ENCODE measurements at regions not wholly inside any gene's neighbourhood (a gene's known extent, or its start where the extent isn't known, plus 50 kb on each side); places are given as distances from the start of the nearest gene placed in this dataset.
"Not testable (repeated sequence)": the region's sequence is repeated elsewhere in the genome, so short reads cannot be mapped to it uniquely, and the experiment has no call there.

DNA sequence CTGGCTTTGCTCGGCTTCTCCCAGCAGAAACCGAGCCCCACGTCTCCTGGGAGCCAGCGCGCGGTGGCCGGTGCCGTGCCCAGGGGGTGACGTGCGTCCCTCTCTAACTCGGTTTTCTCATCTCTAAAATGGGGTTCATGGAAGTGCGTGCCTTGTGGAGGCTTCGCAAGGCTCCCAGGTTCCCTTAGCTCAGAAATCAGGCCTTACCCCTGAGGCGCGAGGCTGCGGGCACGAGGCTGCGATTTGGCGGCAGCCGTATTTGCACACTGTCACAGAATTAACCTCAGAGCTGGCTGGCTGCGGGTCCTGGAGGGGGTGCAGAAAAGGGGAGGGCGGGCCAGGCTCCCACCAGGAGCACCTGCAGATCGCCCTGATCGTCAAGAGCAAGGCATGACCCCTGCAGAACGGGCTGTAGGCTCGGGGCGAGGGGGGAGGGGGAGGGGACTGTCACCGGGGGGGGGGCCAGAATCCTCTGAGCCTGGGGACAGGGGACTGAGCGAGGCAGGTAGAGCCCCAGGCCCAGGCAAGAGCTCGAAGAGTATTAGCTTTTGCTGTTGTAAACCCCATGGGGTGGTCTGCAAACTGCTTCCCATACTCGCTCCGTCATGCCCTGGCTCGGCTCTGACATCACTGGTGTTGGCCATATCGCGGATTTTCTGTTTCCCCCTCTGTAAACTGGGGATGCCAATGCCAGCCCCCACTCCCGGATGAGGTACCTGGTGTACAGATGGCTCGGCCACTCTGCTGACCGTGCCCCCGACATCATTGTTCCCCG lies 62.2 kb downstream of the CCNE1 start:
- H3K36me3 ChIP-seq: no peaks in the 10 kb centered on the region
- TF ChIP-seq Cebpa-rat (IDR thresholded peaks at IDR 0.05): no peak
- H4K20me1 ChIP-seq: no peaks in the 10 kb centered on the region
- peak overlapping the region; percentile 73 for H3K9ac ChIP-seq
- peak overlapping the region; percentile 80 for H3K4me2 ChIP-seq
- peak overlapping the region; percentile 61; the same call in 1 of the 2 replicates for H3K27ac ChIP-seq
- H3K27me3 ChIP-seq: peaks cover 16% of the 10 kb centered on the region
- no peaks in the 10 kb centered on the region for H3K9me3 ChIP-seq
- H3K4me1 ChIP-seq: peaks cover 27% of the 10 kb centered on the region
- peak overlapping the region; percentile 67 for H3K4me3 ChIP-seq

DNA sequence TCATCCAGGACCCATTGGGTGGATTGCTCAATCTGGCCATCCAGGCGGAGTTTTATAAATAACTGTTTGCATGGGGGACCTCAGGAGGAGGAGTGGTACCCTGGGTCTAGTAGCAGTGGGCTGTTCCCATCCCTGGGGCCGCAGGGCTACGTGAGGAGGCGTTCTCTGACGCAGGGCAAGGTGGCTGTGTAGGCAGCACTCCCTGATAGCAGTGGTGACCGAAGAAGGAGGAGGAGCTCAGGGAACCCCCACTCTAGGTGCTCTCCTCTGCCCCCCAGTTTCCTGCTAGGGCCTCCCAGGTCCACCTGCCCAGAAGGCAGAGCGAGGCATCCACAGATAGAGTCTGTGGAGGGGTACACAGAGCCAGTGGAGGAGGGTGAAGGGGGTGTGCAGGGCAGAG lies 64.1 kb downstream of the CCNE1 start:
- Histone ChIP-seq H3K27me3 (peaks cover 16% of the 10 kb centered on the region), H3K4me3 (no peak overlapping the region), H3K36me3 (no peaks in the 10 kb centered on the region), H3K4me1 (peaks cover 46% of the 10 kb centered on the region), H3K9ac (peak overlapping the region; percentile 23), H3K9me3 (no peaks in the 10 kb centered on the region), H3K4me2 (peak overlapping the region; percentile 72), H3K27ac (peak overlapping the region; percentile 20; the same call in 1 of the 2 replicates), H4K20me1 (no peaks in the 10 kb centered on the region)
- no peak for TF ChIP-seq Cebpa-rat (IDR thresholded peaks at IDR 0.05)

DNA sequence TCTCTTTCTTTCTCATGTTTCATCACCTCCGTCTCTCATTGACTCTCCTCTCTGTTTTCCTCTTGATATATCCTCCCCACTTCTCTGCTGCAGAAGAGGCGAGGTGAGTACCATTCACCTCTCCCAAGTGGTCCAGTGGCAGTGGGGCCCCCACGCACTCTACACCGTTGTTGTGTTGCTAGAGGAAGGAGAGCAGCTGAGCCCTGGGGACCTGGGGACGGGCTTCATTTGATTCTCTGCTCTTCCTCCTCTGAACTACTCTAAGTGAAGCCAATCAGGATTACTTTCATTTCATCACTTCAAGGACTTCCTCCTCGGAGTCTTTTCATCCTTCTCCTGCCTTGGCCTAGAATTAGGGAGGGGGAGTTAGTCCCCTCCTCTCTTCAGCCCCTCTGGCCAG lies 64.6 kb downstream of the CCNE1 start:
- H3K9me3 ChIP-seq: no peaks in the 10 kb centered on the region
- H3K4me1 ChIP-seq: peaks cover 51% of the 10 kb centered on the region
- H3K36me3 ChIP-seq: no peaks in the 10 kb centered on the region
- H3K27me3 ChIP-seq: peaks cover 16% of the 10 kb centered on the region
- H4K20me1 ChIP-seq: no peaks in the 10 kb centered on the region
- peak overlapping the region; percentile 20; the same call in 1 of the 2 replicates for H3K27ac ChIP-seq
- peak overlapping the region; percentile 72 for H3K4me2 ChIP-seq
- TF ChIP-seq Cebpa-rat (IDR thresholded peaks at IDR 0.05): no peak
- H3K9ac ChIP-seq: peak overlapping the region; percentile 23
- no peak overlapping the region for H3K4me3 ChIP-seq

DNA sequence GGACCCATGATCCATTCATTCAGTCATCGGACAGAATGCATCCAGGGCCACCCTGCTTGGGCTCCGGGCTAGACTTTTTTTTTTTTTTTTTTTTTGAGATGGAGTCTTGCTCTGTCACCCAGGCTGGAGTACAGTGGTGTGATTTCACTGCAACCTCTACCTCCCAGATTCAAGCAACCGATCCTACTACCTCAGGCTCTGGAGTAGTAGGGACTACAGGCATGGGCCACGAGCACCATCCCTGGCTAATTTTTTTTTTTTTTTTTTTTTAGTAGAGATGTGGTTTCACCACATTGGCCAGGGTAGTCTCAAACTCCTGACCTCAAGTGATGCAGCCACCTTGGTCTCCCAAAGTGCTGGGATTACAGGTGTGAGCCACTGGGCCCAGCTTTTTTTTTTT lies 65.1 kb downstream of the CCNE1 start:
- Histone ChIP-seq H3K4me2 (peak overlapping the region; percentile 72), H3K27ac (peak overlapping the region; percentile 20; the same call in 1 of the 2 replicates), H3K4me1 (peaks cover 56% of the 10 kb centered on the region), H3K27me3 (peaks cover 12% of the 10 kb centered on the region)
- not testable (repeated sequence) for H3K9ac ChIP-seq, H3K4me3 ChIP-seq, H4K20me1 ChIP-seq, H3K9me3 ChIP-seq, H3K36me3 ChIP-seq

DNA sequence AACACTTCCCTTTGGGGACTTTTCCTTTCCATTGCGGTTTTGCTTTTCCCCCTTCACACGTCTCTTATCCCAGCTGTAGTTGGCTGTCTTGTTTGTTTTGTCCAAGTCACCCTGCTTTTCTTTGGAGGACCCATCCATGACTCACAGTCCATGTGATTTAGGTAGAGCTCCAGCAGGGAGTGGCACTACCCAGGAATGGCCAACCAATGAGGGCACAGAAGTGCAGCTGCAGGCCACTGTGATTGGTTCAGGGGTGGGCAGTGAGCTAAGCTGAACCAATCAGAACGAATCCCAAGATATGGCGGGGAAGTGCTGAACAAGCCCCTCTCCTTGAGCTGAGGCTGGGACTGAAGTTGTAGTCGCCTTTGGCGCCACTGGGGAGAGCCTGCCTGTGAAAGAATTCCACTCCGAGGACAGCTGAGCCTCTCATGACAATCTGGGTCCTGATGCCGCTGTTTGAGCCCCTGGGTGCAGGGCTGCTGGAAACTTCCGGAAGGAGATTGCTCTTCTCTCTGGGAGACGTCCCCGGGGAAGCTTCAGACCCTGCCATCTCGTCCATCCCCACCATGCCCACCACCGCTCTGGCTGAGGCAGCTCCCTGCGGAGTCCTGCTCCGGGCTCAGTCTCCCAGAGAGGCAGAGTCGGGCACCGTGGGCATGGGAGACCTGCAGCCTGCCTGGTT lies 62.9 kb upstream of the URI1 start:
- H3K4me1 ChIP-seq: peaks cover 54% of the 10 kb centered on the region
- H3K27me3 ChIP-seq: no peaks in the 10 kb centered on the region
- no peaks in the 10 kb centered on the region for H3K9me3 ChIP-seq
- H3K9ac ChIP-seq: no peak overlapping the region
- H3K36me3 ChIP-seq: no peaks in the 10 kb centered on the region
- no peak overlapping the region for H3K4me3 ChIP-seq
- H4K20me1 ChIP-seq: no peaks in the 10 kb centered on the region
- H3K27ac ChIP-seq: no peak overlapping the region
- no peak overlapping the region for H3K4me2 ChIP-seq
- TF ChIP-seq Cebpa-rat (IDR thresholded peaks at IDR 0.05): no peak

DNA sequence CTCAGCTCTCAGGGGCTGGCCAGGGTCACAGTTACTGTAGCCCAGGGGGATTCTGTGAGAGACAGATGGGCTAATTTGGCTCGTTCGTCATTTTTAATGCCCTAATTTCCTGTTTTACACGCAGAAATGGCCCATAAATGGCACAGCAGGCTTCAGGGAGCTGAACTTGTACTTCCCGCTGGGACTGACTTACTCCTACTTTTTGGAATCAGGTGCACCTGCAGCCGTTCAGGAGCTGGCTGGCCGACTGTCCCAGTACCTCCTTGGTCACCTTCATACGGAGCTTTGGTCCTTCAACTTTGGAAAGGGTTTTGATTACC lies 62.4 kb upstream of the URI1 start:
- no peak overlapping the region for H3K27ac ChIP-seq
- H3K9me3 ChIP-seq: no peaks in the 10 kb centered on the region
- no peak overlapping the region for H3K4me3 ChIP-seq
- H4K20me1 ChIP-seq: no peaks in the 10 kb centered on the region
- no peak for TF ChIP-seq Cebpa-rat (IDR thresholded peaks at IDR 0.05)
- H3K27me3 ChIP-seq: no peaks in the 10 kb centered on the region
- no peak overlapping the region for H3K9ac ChIP-seq
- H3K4me1 ChIP-seq: peaks cover 54% of the 10 kb centered on the region
- H3K4me2 ChIP-seq: no peak overlapping the region
- no peaks in the 10 kb centered on the region for H3K36me3 ChIP-seq

DNA sequence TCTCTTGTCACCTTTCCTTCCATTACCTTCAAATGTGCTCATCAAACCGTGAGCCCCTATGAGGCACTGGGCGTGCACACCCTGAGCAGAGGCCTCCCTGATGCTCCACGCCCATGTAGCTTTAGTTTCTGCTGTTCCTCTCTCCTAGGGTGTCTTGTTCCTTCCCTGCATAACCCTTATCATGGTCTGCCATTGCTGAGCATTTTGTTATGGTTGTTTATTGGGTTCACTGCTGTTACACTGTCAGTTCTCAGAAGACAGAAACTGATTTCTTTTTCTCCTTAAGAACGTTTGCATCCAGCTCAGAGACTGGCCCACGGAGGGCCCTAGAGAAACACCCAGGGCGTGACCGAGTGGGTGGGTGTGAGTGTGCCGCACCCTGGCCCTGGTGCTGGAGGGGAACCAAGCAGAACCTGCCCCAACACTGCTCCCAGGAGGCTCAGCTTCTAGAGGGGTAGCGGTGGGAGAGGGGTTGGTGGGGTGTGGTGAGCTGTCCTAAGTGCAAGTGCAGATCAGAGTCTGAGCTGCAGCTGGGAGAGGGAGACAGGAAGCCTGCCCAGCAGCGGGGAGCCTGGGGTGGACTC lies 61.4 kb upstream of the URI1 start:
- H3K9me3 ChIP-seq: no peaks in the 10 kb centered on the region
- no peaks in the 10 kb centered on the region for H4K20me1 ChIP-seq
- no peaks in the 10 kb centered on the region for H3K27me3 ChIP-seq
- no peak overlapping the region for H3K4me3 ChIP-seq
- TF ChIP-seq Cebpa-rat (IDR thresholded peaks at IDR 0.05): no peak
- no peak overlapping the region for H3K9ac ChIP-seq
- peaks cover 51% of the 10 kb centered on the region for H3K4me1 ChIP-seq
- peak overlapping the region; percentile 59 for H3K4me2 ChIP-seq
- no peak overlapping the region for H3K27ac ChIP-seq
- no peaks in the 10 kb centered on the region for H3K36me3 ChIP-seq

DNA sequence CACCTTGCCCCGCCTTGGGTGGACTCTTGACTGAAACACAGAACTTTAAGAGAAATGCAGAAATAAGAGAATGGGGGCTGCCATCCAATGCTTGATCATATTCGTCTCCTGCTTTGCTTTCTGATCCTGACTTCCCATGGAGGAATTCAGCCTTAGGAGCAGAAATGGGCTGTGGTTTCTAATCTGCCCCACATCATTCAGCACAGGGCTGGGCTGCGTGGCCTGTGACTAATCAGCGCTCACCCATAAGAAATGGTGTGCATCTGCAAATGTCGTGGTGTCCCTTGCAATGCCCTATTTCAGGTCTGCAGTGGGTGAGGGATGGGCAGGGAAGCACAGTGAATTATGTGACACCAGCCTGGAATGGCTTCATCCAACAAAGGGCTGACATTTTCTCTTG lies 60.7 kb upstream of the URI1 start:
- no peak overlapping the region for H3K27ac ChIP-seq
- peaks cover 51% of the 10 kb centered on the region for H3K4me1 ChIP-seq
- no peak overlapping the region for H3K4me3 ChIP-seq
- H3K4me2 ChIP-seq: peak overlapping the region; percentile 59
- no peaks in the 10 kb centered on the region for H4K20me1 ChIP-seq
- H3K9ac ChIP-seq: no peak overlapping the region
- no peak for TF ChIP-seq Cebpa-rat (IDR thresholded peaks at IDR 0.05)
- no peaks in the 10 kb centered on the region for H3K36me3 ChIP-seq
- H3K27me3 ChIP-seq: no peaks in the 10 kb centered on the region
- H3K9me3 ChIP-seq: no peaks in the 10 kb centered on the region

DNA sequence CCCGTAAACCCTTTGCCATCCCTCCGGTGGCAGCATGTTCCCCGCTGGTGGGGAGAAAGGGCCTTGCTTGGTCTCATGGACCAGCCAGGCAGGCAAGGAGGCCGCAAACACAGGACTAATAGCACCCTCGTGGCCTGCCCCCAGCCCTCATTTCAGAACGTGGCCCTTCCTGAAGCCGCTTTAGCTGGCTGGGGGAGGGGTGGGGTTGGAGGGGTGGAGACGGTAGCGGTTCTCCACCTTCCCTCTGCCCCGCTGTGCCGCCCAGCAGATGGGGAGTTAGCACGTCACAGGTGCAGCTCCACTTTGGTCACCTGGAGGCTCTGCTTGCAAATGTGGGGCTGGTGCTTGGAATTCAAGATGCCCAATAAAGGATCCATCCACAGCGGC lies 59.3 kb upstream of the URI1 start:
- H3K27ac ChIP-seq: no peak overlapping the region
- H3K36me3 ChIP-seq: no peaks in the 10 kb centered on the region
- H3K4me3 ChIP-seq: no peak overlapping the region
- TF ChIP-seq Cebpa-rat (IDR thresholded peaks at IDR 0.05): no peak
- H3K9ac ChIP-seq: no peak overlapping the region
- peaks cover 58% of the 10 kb centered on the region for H3K4me1 ChIP-seq
- no peaks in the 10 kb centered on the region for H3K27me3 ChIP-seq
- H3K9me3 ChIP-seq: no peaks in the 10 kb centered on the region
- H3K4me2 ChIP-seq: no peak overlapping the region
- H4K20me1 ChIP-seq: no peaks in the 10 kb centered on the region

DNA sequence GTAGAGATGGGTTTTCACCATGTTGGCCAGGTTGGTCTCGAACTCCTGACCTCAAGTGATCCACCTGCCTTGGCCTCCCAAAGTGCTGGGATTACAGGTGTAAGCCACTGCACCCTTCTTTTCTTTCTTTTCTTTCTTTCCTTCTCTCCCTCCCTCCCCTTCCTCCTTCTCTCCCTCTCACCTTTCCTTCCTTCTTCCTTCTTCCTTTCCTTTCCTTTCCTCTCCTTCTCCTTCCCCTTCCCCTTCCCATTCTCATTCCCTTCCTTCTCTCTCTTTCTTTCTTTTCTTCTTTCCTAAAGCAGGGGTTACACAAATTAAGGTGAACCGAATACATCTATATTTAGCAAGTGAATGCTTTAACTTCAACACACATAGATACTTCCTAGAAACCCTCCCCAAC lies 58.0 kb upstream of the URI1 start:
- H3K4me2 ChIP-seq: no peak overlapping the region
- H4K20me1 ChIP-seq: no peaks in the 10 kb centered on the region
- H3K4me1 ChIP-seq: peaks cover 62% of the 10 kb centered on the region
- H3K27me3 ChIP-seq: no peaks in the 10 kb centered on the region
- H3K9me3 ChIP-seq: no peaks in the 10 kb centered on the region
- no peak overlapping the region for H3K27ac ChIP-seq
- H3K9ac ChIP-seq: no peak overlapping the region
- no peak overlapping the region for H3K4me3 ChIP-seq
- H3K36me3 ChIP-seq: no peaks in the 10 kb centered on the region
- TF ChIP-seq Cebpa-rat (IDR thresholded peaks at IDR 0.05): no peak

All from BLaER1 (cell line).